Lower lobe of right lung (tissue), 2 donors: ENCODE measurements at regions not wholly inside any gene's neighbourhood (a gene's known extent, or its start where the extent isn't known, plus 50 kb on each side); places are given as distances from the start of the nearest gene placed in this dataset.

ENCODE experiments used
- ATAC-seq, 2 donors: fragments of 200-7000 bp; cut with Tn5 transposase; one replicate each; pipeline ENCODE4 v1.9.1; 2020 to 2022; ENCODE audit warnings: mild to moderate bottlenecking in 2 of 2, moderate library complexity in 2 of 2
- DNase-seq: peaks from one replicate; pipeline ENCODE4 v3.0.0-alpha.2; 2020
- H3K27ac ChIP-seq: fragments of 200-600 bp; one replicate; pipeline ENCODE4 v1.8.0; 2022
- H3K27me3 ChIP-seq: fragments of 200-600 bp; one replicate; pipeline ENCODE4 v1.8.0; 2022; ENCODE audit warnings: low read depth
- H3K36me3 ChIP-seq: fragments of 200-600 bp; one replicate; pipeline ENCODE4 v1.8.0; 2022; ENCODE audit warnings: mild to moderate bottlenecking
- H3K4me1 ChIP-seq: fragments of 200-600 bp; one replicate; pipeline ENCODE4 v1.8.0; 2022
- H3K4me3 ChIP-seq: fragments of 200-600 bp; one replicate; pipeline ENCODE4 v1.8.0; 2022; ENCODE audit warnings: mild to moderate bottlenecking
- H3K9me3 ChIP-seq: fragments of 200-600 bp; one replicate; pipeline ENCODE4 v1.8.0; 2022
- CTCF ChIP-seq: fragments of 200-600 bp; IDR thresholded peaks from one replicate; pipeline ENCODE4 v1.8.0; 2022; ENCODE audit warnings: antibody characterized with exemption, mild to moderate bottlenecking
- intact Hi-C: fragments of 100-400 bp; cut with DNase I; formaldehyde crosslinking; loops from one replicate; pipeline ENCODE4 v1.11.0; 2022
- donor health status: DM: no; HTN: yes; CAD: no; lungs with severe emphysema.

- Histone ChIP-seq H3K27ac (no peak overlapping the region), H3K36me3 (no peaks in the 10 kb centered on the region), H3K4me1 (no peaks in the 10 kb centered on the region), H3K4me3 (no peak overlapping the region), H3K9me3 (no peaks in the 10 kb centered on the region), H3K27me3 (no peaks in the 10 kb centered on the region)
- DNase-seq (no peak), ATAC-seq (no peak)
- intact Hi-C loops, result no loop called here
- TF ChIP-seq CTCF, result no peak
These were observed 99.8 kb upstream of the PELI1 start for GRCh38 chr2:64244037-64244416.

GRCh38 chr2:64245631-64246030 is 101.4 kb upstream of the PELI1 start:
- no peaks in the 10 kb centered on the region for H3K4me1 ChIP-seq
- no peak overlapping the region for H3K27ac ChIP-seq
- intact Hi-C loops, result no loop called here
- no peaks in the 10 kb centered on the region for H3K27me3 ChIP-seq
- ATAC-seq (no peak), DNase-seq (no peak)
- no peak for TF ChIP-seq CTCF
- H3K36me3 ChIP-seq, result no peaks in the 10 kb centered on the region
- H3K4me3 ChIP-seq, result no peak overlapping the region
- H3K9me3 ChIP-seq, result no peaks in the 10 kb centered on the region

GRCh38 chr2:64246962-64247361 is 102.7 kb upstream of the PELI1 start:
- Histone ChIP-seq H3K9me3 (no peaks in the 10 kb centered on the region), H3K27ac (no peak overlapping the region), H3K27me3 (no peaks in the 10 kb centered on the region), H3K36me3 (no peaks in the 10 kb centered on the region), H3K4me1 (no peaks in the 10 kb centered on the region), H3K4me3 (no peak overlapping the region)
- intact Hi-C loops, result no loop called here
- ATAC-seq (no peak), DNase-seq (no peak)
- TF ChIP-seq CTCF, result no peak

- intact Hi-C loops, result no loop called here
- no peak for ATAC-seq
These were observed 105.2 kb upstream of the PELI1 start for GRCh38 chr2:64249426-64249825.

GRCh38 chr2:64250063-64250462 is 105.8 kb upstream of the PELI1 start:
- no peak for TF ChIP-seq CTCF
- Histone ChIP-seq H3K9me3 (no peaks in the 10 kb centered on the region), H3K4me1 (no peaks in the 10 kb centered on the region), H3K27me3 (no peaks in the 10 kb centered on the region), H3K27ac (no peak overlapping the region), H3K36me3 (no peaks in the 10 kb centered on the region), H3K4me3 (no peak overlapping the region)
- ATAC-seq (no peak), DNase-seq (no peak)
- intact Hi-C loops, result no loop called here

More at GRCh38 chr2:64249426-64249825, 105.2 kb upstream of the PELI1 start:
- no peak overlapping the region for H3K27ac ChIP-seq
- H3K4me1 ChIP-seq, result no peaks in the 10 kb centered on the region
- no peak for TF ChIP-seq CTCF
- no peak overlapping the region for H3K4me3 ChIP-seq
- no peaks in the 10 kb centered on the region for H3K36me3 ChIP-seq
- no peak for DNase-seq
- H3K27me3 ChIP-seq, result no peaks in the 10 kb centered on the region
- H3K9me3 ChIP-seq, result no peaks in the 10 kb centered on the region
